ENCODE measurements at regions not wholly inside any gene's neighbourhood (a gene's known extent, or its start where the extent isn't known, plus 50 kb on each side); places are given as distances from the start of the nearest gene placed in this dataset.

- Mint-ChIP-seq H3K27me3 (ENCODE audit: low read depth) (no peaks in the 10 kb centered on the region), H3K36me3 (ENCODE audit: insufficient read depth in 1 of 3, low read depth in 3 of 3) (no peaks in the 10 kb centered on the region), H3K4me1 (peaks cover 10 to 12% of the 10 kb centered on the region in 2 experiments), H3K9me3 (no peaks in the 10 kb centered on the region), H3K27ac (no peak overlapping the region), H3K4me3 (no peak overlapping the region)
- H3K14ac ChIP-seq (ENCODE audit: insufficient read depth, low read length), result no peak overlapping the region
- H3K4me1 ChIP-seq (ENCODE audit: insufficient read depth, low read length), result no peaks in the 10 kb centered on the region; the same call in 1 of the 2 replicates
- H2BK5ac ChIP-seq (ENCODE audit: insufficient read length, low read length), result no peak overlapping the region
- no peaks in the 10 kb centered on the region for H3K79me2 ChIP-seq (ENCODE audit: insufficient read depth, low read length)
- H2BK15ac ChIP-seq (ENCODE audit: low read depth, low read length), result no peak overlapping the region
- no peak overlapping the region for H4K5ac ChIP-seq (ENCODE audit: insufficient read length, low read depth, low read length)
- no peaks in the 10 kb centered on the region for H3K27me3 ChIP-seq (ENCODE audit: insufficient read depth, low read length)
- no peak overlapping the region for H2AFZ ChIP-seq (ENCODE audit: low read length)
- no peak overlapping the region for H2BK12ac ChIP-seq (ENCODE audit: insufficient read length, low read depth, low read length)
- H2BK120ac ChIP-seq (ENCODE audit: low read depth, low read length, poor library complexity, severe bottlenecking), result no peak overlapping the region
- DNase-seq, result no peak
- no peak overlapping the region for H3K4ac ChIP-seq (ENCODE audit: low read depth, low read length)
- no peak overlapping the region for H3K56ac ChIP-seq (ENCODE audit: insufficient read length, low read depth, low read length)
- H3K9me3 ChIP-seq (ENCODE audit: control insufficient read depth, low read depth, low read length), result no peaks in the 10 kb centered on the region
- H2BK20ac ChIP-seq (ENCODE audit: low read depth, low read length, poor library complexity, severe bottlenecking), result no peak overlapping the region
- no peak overlapping the region for H3K18ac ChIP-seq (ENCODE audit: insufficient read length, low read depth, low read length)
- TF ChIP-seq, protein P1, sequence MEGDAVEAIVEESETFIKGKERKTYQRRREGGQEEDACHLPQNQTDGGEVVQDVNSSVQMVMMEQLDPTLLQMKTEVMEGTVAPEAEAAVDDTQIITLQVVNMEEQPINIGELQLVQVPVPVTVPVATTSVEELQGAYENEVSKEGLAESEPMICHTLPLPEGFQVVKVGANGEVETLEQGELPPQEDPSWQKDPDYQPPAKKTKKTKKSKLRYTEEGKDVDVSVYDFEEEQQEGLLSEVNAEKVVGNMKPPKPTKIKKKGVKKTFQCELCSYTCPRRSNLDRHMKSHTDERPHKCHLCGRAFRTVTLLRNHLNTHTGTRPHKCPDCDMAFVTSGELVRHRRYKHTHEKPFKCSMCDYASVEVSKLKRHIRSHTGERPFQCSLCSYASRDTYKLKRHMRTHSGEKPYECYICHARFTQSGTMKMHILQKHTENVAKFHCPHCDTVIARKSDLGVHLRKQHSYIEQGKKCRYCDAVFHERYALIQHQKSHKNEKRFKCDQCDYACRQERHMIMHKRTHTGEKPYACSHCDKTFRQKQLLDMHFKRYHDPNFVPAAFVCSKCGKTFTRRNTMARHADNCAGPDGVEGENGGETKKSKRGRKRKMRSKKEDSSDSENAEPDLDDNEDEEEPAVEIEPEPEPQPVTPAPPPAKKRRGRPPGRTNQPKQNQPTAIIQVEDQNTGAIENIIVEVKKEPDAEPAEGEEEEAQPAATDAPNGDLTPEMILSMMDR (conservative IDR thresholded peaks at IDR 0.05), result no peak
- no peak overlapping the region for H4K91ac ChIP-seq (ENCODE audit: insufficient read length, low read depth, low read length)
- no peaks in the 10 kb centered on the region for H3K79me1 ChIP-seq (ENCODE audit: insufficient read depth, low read depth, low read length, poor library complexity, severe bottlenecking)
- no peak overlapping the region for H3K4me2 ChIP-seq (ENCODE audit: insufficient read depth, insufficient read length, low read length)
- H3K27ac ChIP-seq (ENCODE audit: insufficient read length, low read depth, low read length), result no peak overlapping the region
- H4K20me1 ChIP-seq (ENCODE audit: control insufficient read depth, insufficient read depth, insufficient read length), result no peaks in the 10 kb centered on the region
- H2AK5ac ChIP-seq (ENCODE audit: insufficient read length, low read length), result no peak overlapping the region
- no peak overlapping the region for H3T11ph ChIP-seq (ENCODE audit: low read length)
- H4K8ac ChIP-seq (replicated peaks; ENCODE audit: insufficient read length, low read depth, low read length), result no peak overlapping the region
- H3K23ac ChIP-seq (ENCODE audit: insufficient read length, low read depth, low read length), result no peak overlapping the region
- WGBS (ENCODE audit: extremely low coverage, insufficient read length, low lambda C conversion rate), result no CpG with 5 or more reads among the region's 17 CpGs
- H3K23me2 ChIP-seq (ENCODE audit: insufficient read length, low read depth, low read length, poor library complexity, severe bottlenecking), result no peaks in the 10 kb centered on the region
- H3K9ac ChIP-seq (ENCODE audit: extremely low read depth, insufficient read length, low read length), result no peak overlapping the region
Measured at GRCh38 chr18:7383002-7383980, 152.4 kb downstream of the LRRC30 start.

Data from H9 (cell line).